ENCODE measurements at regions not wholly inside any gene's neighbourhood (a gene's known extent, or its start where the extent isn't known, plus 50 kb on each side); places are given as distances from the start of the nearest gene placed in this dataset.

DNA sequence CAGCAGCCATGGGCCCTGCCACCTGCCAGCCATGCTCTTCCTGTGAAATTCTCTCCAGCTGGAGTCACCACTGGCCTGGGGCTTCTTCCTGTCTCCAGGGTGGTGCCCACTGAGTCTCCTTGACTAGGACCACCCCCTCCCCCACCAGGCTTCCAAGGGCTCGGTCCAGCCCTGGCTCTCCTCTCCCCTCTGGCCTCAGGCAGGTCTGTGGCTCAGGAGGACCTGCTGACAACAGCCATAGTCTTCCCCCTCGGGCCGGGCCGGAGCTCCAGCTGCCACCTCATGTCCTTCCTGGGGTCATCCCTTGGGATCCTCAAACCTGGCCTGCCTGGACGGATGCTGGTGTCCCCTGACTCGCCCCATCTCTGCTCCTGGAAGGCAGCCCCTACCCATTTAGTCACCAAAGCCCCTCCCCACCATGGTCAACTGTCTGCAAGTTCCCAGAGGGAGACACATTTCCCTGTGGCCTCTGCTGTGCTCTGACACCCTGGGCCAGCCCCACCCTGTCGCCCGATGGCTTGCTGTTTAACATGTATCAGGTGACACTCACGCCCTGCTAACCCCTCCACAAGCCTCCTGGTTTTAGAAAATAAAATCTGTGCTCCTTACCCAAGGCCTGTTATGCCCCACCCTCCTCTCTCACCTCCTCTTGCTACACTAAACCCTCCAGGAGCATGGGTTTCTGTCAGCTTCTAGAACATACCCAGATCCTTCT is 186.2 kb downstream of the RBFOX3 start:
- H3K27me3 ChIP-seq (ENCODE audit: control insufficient read depth, insufficient read depth, low read length): peaks cover 20% of the 10 kb centered on the region

DNA sequence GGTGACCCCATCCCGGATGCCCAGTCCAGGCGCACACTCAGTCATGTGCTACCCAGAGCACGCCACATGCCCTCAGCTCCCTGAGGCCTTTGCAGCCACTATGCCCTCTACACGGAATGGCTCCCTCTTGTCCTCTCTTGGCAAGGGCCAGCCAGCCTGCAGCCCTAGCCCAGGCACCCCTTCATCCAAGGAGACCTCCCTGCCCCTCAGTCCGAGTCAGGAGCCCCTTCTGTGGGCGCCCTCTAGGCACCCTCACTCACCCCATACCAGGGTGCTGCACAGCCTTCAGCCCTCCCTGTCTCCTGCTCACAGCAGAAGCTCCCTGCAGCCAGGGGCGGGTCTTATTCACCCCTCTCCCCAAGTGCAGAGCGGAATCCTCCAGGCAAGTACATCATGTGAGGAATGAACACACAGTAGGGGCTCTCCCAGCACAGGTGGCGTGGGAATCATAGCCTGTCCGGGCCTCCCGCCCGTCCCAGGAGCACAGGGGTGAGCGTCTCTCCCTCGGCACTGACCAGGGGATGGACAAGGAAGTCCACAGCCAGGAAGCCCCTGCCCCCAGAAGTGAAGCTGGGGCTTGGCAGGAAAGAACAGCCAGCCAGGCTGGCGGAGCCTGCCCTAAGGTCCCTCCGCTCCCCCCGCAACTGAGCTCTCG is 186.9 kb downstream of the RBFOX3 start:
- DNase-seq: no peak

More for the DNA sequence above, 186.2 kb downstream of the RBFOX3 start:
- no peak overlapping the region for H3K27ac ChIP-seq (ENCODE audit: low read length)
- H3K36me3 ChIP-seq (ENCODE audit: control insufficient read depth, insufficient read depth, low read length): no peaks in the 10 kb centered on the region
- no peaks in the 10 kb centered on the region for H3K4me1 ChIP-seq (ENCODE audit: control insufficient read depth, insufficient read depth, low read length)
- DNase-seq: no peak
- no peaks in the 10 kb centered on the region for H3K9me3 ChIP-seq (replicated peaks; ENCODE audit: control insufficient read depth, low read depth, low read length)
- no peak overlapping the region for H3K4me3 ChIP-seq (ENCODE audit: low read length)
- 58% methylated on average over 9 of the region's 9 CpGs for WGBS (ENCODE audit: insufficient coverage)

DNA sequence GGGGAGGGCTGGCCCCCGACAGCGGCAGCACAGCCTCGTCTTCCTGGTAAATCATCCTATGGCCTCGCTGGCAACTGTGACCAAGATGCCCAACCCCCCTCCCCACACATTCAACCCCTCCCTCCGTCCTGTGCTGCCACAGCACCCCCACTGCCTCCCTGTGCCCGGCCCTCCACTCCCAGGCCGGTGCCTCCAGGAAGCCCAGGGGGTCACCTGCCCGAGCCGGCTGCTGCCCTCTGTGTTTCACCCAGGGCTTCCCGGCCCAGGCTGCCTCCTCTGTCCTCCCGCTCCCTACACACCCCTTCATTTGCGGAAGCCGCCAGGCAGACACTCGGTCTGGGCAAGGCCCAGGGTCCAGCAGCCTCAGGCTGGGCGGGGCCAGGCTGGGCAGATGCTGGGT is 188.6 kb downstream of the RBFOX3 start:
- DNase-seq: no peak
- no peak overlapping the region for H3K27ac ChIP-seq (ENCODE audit: low read length)
- no peaks in the 10 kb centered on the region for H3K36me3 ChIP-seq (ENCODE audit: control insufficient read depth, insufficient read depth, low read length)
- 59% methylated on average over 15 of the region's 15 CpGs for whole genome bisulfite sequencing (ENCODE audit: insufficient coverage)
- no peaks in the 10 kb centered on the region for H3K9me3 ChIP-seq (replicated peaks; ENCODE audit: control insufficient read depth, low read depth, low read length)
- H3K4me3 ChIP-seq (ENCODE audit: low read length): no peak overlapping the region
- H3K4me1 ChIP-seq (ENCODE audit: control insufficient read depth, insufficient read depth, low read length): no peaks in the 10 kb centered on the region
- H3K27me3 ChIP-seq (ENCODE audit: control insufficient read depth, insufficient read depth, low read length): peaks cover 27% of the 10 kb centered on the region

More for the DNA sequence above, 186.9 kb downstream of the RBFOX3 start:
- H3K27ac ChIP-seq (ENCODE audit: low read length): no peak overlapping the region
- H3K4me1 ChIP-seq (ENCODE audit: control insufficient read depth, insufficient read depth, low read length): no peaks in the 10 kb centered on the region
- no peaks in the 10 kb centered on the region for H3K36me3 ChIP-seq (ENCODE audit: control insufficient read depth, insufficient read depth, low read length)
- no peak overlapping the region for H3K4me3 ChIP-seq (ENCODE audit: low read length)
- peaks cover 19% of the 10 kb centered on the region for H3K27me3 ChIP-seq (ENCODE audit: control insufficient read depth, insufficient read depth, low read length)
- H3K9me3 ChIP-seq (replicated peaks; ENCODE audit: control insufficient read depth, low read depth, low read length): no peaks in the 10 kb centered on the region
- WGBS (ENCODE audit: insufficient coverage): 81% methylated on average over 18 of the region's 18 CpGs

DNA sequence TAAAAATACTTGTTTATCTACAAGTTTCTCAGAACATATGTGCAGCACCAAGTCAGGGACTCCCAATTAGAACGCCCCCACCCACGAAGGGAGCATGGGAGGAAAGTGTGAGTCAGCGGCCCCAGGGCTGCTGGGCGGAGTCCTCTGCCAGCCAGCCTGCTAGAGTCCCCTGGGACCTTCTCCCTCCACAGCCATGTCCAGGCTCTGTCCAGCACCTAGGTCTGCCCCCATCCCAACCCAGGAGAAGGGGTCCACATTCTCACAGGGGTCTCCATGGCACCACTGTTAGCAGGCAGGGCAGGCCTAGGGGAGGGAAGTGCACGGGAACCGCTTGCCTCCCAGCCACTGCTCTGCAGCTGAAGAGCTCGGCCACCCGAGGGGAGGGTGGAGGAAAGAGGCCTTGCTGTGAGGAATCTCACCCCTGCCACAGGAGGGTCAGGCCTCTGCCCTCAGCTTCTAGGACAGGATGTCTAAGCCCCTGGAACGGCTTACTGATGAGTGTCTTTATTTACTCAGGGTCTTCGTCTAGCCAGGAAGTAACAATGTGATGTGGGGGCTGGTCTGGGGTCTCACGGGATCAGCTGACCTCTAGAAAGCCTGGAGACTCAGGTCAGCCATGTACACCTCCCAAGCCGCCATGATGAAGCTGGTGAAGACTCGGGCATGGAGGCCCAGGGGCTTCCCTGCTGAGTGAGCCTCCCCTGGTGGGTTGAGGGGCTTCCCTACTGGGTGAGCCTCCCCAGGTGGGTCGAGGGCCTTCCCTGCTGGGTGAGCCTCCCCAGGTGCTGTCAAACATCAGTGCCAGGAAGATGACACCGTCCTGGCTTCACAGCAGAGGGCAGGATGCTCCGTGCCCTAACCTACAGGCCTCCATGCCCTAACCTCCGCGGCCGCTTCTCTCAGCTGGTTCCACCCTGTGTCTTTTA is 190.3 kb downstream of the RBFOX3 start:
- Histone ChIP-seq H3K9me3 (replicated peaks; ENCODE audit: control insufficient read depth, low read depth, low read length) (no peaks in the 10 kb centered on the region), H3K4me1 (ENCODE audit: control insufficient read depth, insufficient read depth, low read length) (no peaks in the 10 kb centered on the region), H3K27ac (ENCODE audit: low read length) (no peak overlapping the region), H3K27me3 (ENCODE audit: control insufficient read depth, insufficient read depth, low read length) (peaks cover 40% of the 10 kb centered on the region), H3K4me3 (ENCODE audit: low read length) (no peak overlapping the region), H3K36me3 (ENCODE audit: control insufficient read depth, insufficient read depth, low read length) (no peaks in the 10 kb centered on the region)
- 61% methylated on average over 13 of the region's 19 CpGs for WGBS (ENCODE audit: insufficient coverage)
- no peak for DNase-seq

DNA sequence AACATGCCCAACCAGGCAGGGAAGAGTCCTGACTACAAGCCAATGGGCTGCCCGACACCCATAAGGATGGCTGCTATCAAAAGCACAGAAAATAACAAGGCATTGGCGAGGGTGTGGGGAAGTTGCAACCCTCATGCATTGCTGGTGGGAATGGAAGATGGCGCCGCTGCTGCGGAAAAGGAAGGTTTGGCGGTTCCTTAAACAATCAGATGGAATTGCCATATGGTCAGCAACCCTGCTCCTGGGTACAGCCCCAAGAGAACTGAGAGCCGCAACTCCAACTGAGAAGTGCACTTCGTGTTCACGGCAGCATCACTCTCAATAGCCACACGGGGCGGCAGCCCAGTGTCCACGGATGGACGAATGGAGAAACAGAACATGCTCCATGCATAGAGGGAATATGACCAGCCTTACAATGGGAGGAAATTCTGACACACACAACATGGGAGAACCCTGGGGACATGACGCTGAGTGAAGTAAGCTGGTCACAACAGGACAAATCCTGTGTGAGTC is 193.3 kb downstream of the RBFOX3 start:
- peaks cover 5% of the 10 kb centered on the region for H3K4me1 ChIP-seq (ENCODE audit: control insufficient read depth, insufficient read depth, low read length)
- H3K27me3 ChIP-seq (ENCODE audit: control insufficient read depth, insufficient read depth, low read length): peaks cover 49% of the 10 kb centered on the region
- no peak overlapping the region for H3K4me3 ChIP-seq (ENCODE audit: low read length)
- no peak for DNase-seq
- WGBS (ENCODE audit: insufficient coverage): 63% methylated on average over 10 of the region's 14 CpGs
- H3K27ac ChIP-seq (ENCODE audit: low read length): no peak overlapping the region
- H3K36me3 ChIP-seq (ENCODE audit: control insufficient read depth, insufficient read depth, low read length): no peaks in the 10 kb centered on the region
- H3K9me3 ChIP-seq (replicated peaks; ENCODE audit: control insufficient read depth, low read depth, low read length): no peaks in the 10 kb centered on the region

DNA sequence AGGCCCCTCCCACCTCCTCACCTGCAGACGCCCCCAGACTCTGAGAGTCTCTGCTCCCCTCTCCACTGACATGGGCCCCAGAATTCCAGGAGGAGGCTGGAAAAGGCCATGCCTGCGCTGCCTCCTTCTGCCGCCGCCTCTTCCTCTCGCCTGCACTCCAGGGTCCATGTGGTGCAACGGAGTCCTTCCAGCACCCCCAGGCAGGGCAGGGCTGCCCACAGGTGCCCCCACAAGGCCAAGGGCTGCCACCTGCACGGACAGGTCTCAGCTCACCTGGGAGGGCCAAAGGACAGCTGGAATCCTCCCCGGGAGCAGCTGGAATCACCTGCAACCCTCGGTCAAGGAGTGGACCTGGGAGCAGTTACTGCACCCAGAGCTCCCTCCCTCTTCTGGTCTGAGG is 194.9 kb downstream of the RBFOX3 start:
- WGBS (ENCODE audit: insufficient coverage): 71% methylated on average over 9 of the region's 9 CpGs
- peaks cover 5% of the 10 kb centered on the region for H3K4me1 ChIP-seq (ENCODE audit: control insufficient read depth, insufficient read depth, low read length)
- H3K27ac ChIP-seq (ENCODE audit: low read length): no peak overlapping the region
- no peak for DNase-seq
- H3K36me3 ChIP-seq (ENCODE audit: control insufficient read depth, insufficient read depth, low read length): no peaks in the 10 kb centered on the region
- peaks cover 47% of the 10 kb centered on the region for H3K27me3 ChIP-seq (ENCODE audit: control insufficient read depth, insufficient read depth, low read length)
- H3K9me3 ChIP-seq (replicated peaks; ENCODE audit: control insufficient read depth, low read depth, low read length): no peaks in the 10 kb centered on the region
- H3K4me3 ChIP-seq (ENCODE audit: low read length): no peak overlapping the region

DNA sequence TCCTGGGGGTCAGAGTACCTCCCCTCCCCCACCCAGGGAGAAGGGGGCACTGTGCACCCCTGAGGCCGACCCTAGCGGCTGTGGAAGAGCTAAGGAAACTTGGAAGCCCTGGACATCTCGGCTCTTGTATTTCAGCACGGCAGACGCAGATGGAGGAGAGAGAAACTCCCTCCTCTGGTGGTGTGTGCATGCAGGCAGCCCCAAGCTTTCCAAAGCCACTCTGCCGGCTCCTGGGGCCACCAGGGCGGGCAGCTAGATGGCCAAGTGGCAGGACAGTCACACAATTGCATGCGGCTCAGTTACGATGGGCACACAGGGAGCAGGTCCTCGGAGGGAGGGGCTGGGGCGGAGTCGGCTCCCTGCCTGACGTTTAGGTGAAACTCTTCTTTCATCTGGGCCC is 195.5 kb downstream of the RBFOX3 start:
- Histone ChIP-seq H3K27ac (ENCODE audit: low read length) (no peak overlapping the region), H3K27me3 (ENCODE audit: control insufficient read depth, insufficient read depth, low read length) (peaks cover 48% of the 10 kb centered on the region), H3K4me1 (ENCODE audit: control insufficient read depth, insufficient read depth, low read length) (peaks cover 5% of the 10 kb centered on the region), H3K36me3 (ENCODE audit: control insufficient read depth, insufficient read depth, low read length) (no peaks in the 10 kb centered on the region), H3K9me3 (replicated peaks; ENCODE audit: control insufficient read depth, low read depth, low read length) (no peaks in the 10 kb centered on the region), H3K4me3 (ENCODE audit: low read length) (no peak overlapping the region)
- DNase-seq: no peak
- WGBS (ENCODE audit: insufficient coverage): 20% methylated on average over 7 of the region's 13 CpGs

DNA sequence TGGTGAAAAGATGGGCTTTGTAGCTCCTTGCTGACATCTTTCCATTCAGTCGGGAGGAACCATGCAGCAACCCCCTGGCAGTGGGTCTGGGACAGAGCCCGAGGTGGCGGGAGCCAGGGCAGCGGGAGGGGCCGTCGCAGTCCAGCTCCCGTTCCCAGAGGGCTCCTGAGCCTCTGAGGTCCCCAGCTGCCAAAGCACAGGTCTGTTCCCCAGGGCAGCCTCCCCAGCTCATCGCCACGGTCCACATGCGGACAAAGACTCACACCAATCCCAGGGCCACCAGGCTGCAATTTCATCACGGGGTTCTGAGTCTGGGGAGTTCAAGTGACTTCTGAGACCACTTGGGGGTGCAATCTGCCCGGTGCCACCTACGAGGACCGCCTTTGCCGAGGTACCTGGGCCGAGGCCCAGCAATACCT is 196.0 kb downstream of the RBFOX3 start:
- no peak overlapping the region for H3K27ac ChIP-seq (ENCODE audit: low read length)
- H3K36me3 ChIP-seq (ENCODE audit: control insufficient read depth, insufficient read depth, low read length): no peaks in the 10 kb centered on the region
- no peak overlapping the region for H3K4me3 ChIP-seq (ENCODE audit: low read length)
- peaks cover 54% of the 10 kb centered on the region for H3K27me3 ChIP-seq (ENCODE audit: control insufficient read depth, insufficient read depth, low read length)
- H3K9me3 ChIP-seq (replicated peaks; ENCODE audit: control insufficient read depth, low read depth, low read length): no peaks in the 10 kb centered on the region
- DNase-seq: no peak
- WGBS (ENCODE audit: insufficient coverage): 51% methylated on average over 16 of the region's 16 CpGs
- peaks cover 5% of the 10 kb centered on the region for H3K4me1 ChIP-seq (ENCODE audit: control insufficient read depth, insufficient read depth, low read length)

DNA sequence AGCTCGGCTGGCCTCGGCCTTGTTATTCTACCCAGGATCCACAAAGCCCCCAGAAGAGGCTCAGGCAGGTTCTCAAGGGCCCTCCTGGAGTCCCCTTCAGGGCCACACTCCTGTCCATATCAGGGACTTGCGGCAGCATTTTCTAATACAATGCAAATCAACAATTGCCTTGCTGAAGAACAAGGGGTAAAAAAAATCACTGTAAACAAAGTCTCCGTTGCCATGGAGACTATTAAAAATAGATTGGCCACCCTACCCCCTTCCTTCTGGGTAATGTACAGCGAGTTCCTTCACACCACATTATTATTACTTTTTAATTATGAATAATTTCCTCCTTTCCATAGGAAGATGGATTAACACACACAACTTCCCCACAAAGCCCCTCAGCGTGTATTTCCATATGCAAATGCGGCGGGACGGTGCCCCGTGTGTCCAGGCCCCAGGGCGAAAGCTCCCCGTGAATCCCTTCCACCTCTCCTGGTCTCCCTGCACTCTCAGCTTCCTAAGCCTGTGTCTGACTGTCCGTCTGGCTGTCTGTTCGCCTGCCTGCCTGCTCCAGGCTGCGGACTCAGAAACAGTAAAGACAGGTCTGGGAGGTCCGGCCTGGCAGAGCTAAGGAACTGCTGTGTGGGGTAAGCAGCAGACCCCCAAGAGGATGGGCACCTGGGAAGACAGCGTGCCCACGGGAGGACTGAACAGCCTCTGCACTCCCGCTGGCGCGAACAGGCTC is 196.6 kb downstream of the RBFOX3 start:
- Histone ChIP-seq H3K36me3 (ENCODE audit: control insufficient read depth, insufficient read depth, low read length) (no peaks in the 10 kb centered on the region), H3K27me3 (ENCODE audit: control insufficient read depth, insufficient read depth, low read length) (peaks cover 55% of the 10 kb centered on the region), H3K4me1 (ENCODE audit: control insufficient read depth, insufficient read depth, low read length) (peaks cover 5% of the 10 kb centered on the region), H3K27ac (ENCODE audit: low read length) (no peak overlapping the region), H3K4me3 (ENCODE audit: low read length) (no peak overlapping the region), H3K9me3 (replicated peaks; ENCODE audit: control insufficient read depth, low read depth, low read length) (no peaks in the 10 kb centered on the region)
- no peak for DNase-seq
- WGBS (ENCODE audit: insufficient coverage): 64% methylated on average over 15 of the region's 21 CpGs

Measured in muscle of leg (tissue), 3 donors.